Chondrocyte (in vitro differentiated cells): ENCODE measurements at regions not wholly inside any gene's neighbourhood (a gene's known extent, or its start where the extent isn't known, plus 50 kb on each side); places are given as distances from the start of the nearest gene placed in this dataset.

Source experiments
- DNase-seq: peaks from one replicate; pipeline ENCODE4 v3.0.0; 2021; ENCODE audit warnings: mixed read lengths, low spot score
- H3K27ac Mint-ChIP-seq: one replicate; pipeline ENCODE4 v1.8.0; 2021; ENCODE audit warnings: mild to moderate bottlenecking, moderate library complexity, mixed read lengths; ENCODE audit not compliant: unreplicated experiment
- H3K27me3 Mint-ChIP-seq: 2 replicates; pipeline ENCODE4 v1.8.0; 2021; ENCODE audit warnings: low read depth, mixed read lengths
- H3K36me3 Mint-ChIP-seq: 2 replicates; pipeline ENCODE4 v1.8.0; 2021; ENCODE audit warnings: low read depth, mixed read lengths
- H3K4me1 Mint-ChIP-seq: 2 replicates; pipeline ENCODE4 v1.8.0; 2021; ENCODE audit warnings: low read depth, mild to moderate bottlenecking, mixed read lengths
- H3K4me3 Mint-ChIP-seq: one replicate; pipeline ENCODE4 v1.8.0; 2021; ENCODE audit warnings: mild to moderate bottlenecking, moderate library complexity, mixed read lengths; ENCODE audit not compliant: unreplicated experiment
- H3K9me3 Mint-ChIP-seq: 2 replicates; pipeline ENCODE4 v1.8.0; 2021; ENCODE audit warnings: low read depth, mixed read lengths
- CTCF ChIP-seq: fragments of 200-600 bp; sonication (generic); IDR thresholded peaks from 2 replicates; pipeline ENCODE4 v1.5.0; 2021; ENCODE audit warnings: antibody characterized with exemption, mild to moderate bottlenecking, moderate library complexity

GRCh38 chr1:191483988-191484387, 674.3 kb upstream of the RGS18 start:
- Mint-ChIP-seq H3K9me3 (peaks cover 9% of the 10 kb centered on the region), H3K36me3 (no peaks in the 10 kb centered on the region), H3K4me1 (no peaks in the 10 kb centered on the region), H3K4me3 (no peak overlapping the region), H3K27me3 (peaks cover 1% of the 10 kb centered on the region), H3K27ac (no peak overlapping the region)
- no peak for TF ChIP-seq CTCF
- no peak for DNase-seq

DNA sequence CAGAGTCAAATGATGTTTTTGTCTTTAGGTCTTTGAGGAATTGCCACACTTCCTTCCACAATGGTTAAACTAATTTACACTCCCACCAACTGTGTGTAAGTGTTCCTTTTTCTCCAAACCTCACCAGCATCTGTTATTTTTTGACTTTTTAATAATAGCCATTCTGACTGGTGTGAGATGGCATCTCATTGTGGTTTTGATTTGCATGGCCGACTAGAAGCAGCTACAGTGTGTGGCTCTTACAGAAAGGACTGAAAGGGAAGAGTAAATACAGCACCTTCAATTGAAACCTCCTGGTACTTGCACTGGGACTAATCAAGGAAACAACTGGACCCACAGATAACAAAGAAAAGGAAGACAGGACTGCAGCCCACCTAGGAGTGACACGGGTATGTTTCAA, 668.0 kb upstream of the RGS18 start:
- Mint-ChIP-seq H3K4me3 (no peak overlapping the region), H3K27me3 (no peaks in the 10 kb centered on the region)

DNA sequence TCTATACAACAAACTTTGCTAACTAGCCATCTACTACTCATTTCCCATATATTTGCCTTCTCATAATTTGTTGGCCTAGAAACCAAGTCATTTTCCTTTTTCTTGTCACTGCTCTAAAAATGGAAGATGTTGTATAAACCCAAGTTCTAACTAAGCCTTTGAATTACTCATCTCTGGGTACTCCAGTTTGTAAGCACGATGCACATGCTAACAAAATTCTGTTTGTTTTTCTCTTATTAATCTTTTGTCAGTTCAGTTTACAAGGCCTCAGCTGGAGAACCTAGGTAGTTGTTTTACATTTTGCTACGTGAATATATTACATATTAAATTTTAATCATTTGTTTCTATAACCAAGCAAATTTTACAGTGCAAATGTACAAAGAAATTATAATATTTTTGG, 663.2 kb upstream of the RGS18 start:
- no peak for TF ChIP-seq CTCF
- H3K4me3 Mint-ChIP-seq = no peak overlapping the region
- H3K9me3 Mint-ChIP-seq = no peaks in the 10 kb centered on the region
- peaks cover 5% of the 10 kb centered on the region for H3K27me3 Mint-ChIP-seq
- no peaks in the 10 kb centered on the region for H3K36me3 Mint-ChIP-seq
- H3K27ac Mint-ChIP-seq = no peak overlapping the region
- H3K4me1 Mint-ChIP-seq = no peaks in the 10 kb centered on the region
- DNase-seq = no peak

More for the DNA sequence above, 668.0 kb upstream of the RGS18 start:
- no peaks in the 10 kb centered on the region for H3K36me3 Mint-ChIP-seq
- no peak overlapping the region for H3K27ac Mint-ChIP-seq
- H3K9me3 Mint-ChIP-seq = peaks cover 9% of the 10 kb centered on the region
- no peak for DNase-seq
- no peaks in the 10 kb centered on the region for H3K4me1 Mint-ChIP-seq
- no peak for TF ChIP-seq CTCF

GRCh38 chr1:191498318-191498717, 659.9 kb upstream of the RGS18 start:
- Mint-ChIP-seq H3K9me3 (no peaks in the 10 kb centered on the region), H3K36me3 (no peaks in the 10 kb centered on the region), H3K27ac (no peak overlapping the region), H3K4me3 (no peak overlapping the region), H3K27me3 (peaks cover 5% of the 10 kb centered on the region), H3K4me1 (no peaks in the 10 kb centered on the region)
- TF ChIP-seq CTCF = no peak
- DNase-seq = no peak

- no peak for TF ChIP-seq CTCF
- DNase-seq = no peak
- Mint-ChIP-seq H3K9me3 (no peaks in the 10 kb centered on the region), H3K27ac (no peak overlapping the region), H3K4me1 (no peaks in the 10 kb centered on the region), H3K36me3 (no peaks in the 10 kb centered on the region), H3K4me3 (no peak overlapping the region), H3K27me3 (peaks cover 5% of the 10 kb centered on the region)
Observed at GRCh38 chr1:191498825-191499224, 659.4 kb upstream of the RGS18 start.
